SK-N-MC (cell line): ENCODE measurements at regions not wholly inside any gene's neighbourhood (a gene's known extent, or its start where the extent isn't known, plus 50 kb on each side); places are given as distances from the start of the nearest gene placed in this dataset.

Experiments used
- EZH2 ChIP-seq: fragments of 200-600 bp; sonication (generic); IDR thresholded peaks from one replicate; pipeline ENCODE4 v1.6.1; 2017; ENCODE audit warnings: antibody characterized with exemption
- POLR2AphosphoS5 ChIP-seq: IDR thresholded peaks from 2 replicates; pipeline ENCODE4 v1.6.1; 2012; ENCODE audit warnings: mild to moderate bottlenecking, low read depth, low read length, borderline replicate concordance

- no peak for TF ChIP-seq EZH2
- TF ChIP-seq POLR2AphosphoS5, result no peak
Measured at GRCh38 chr5:5708367-5708919, 286.0 kb downstream of the ICE1 start.
